Activated naive CD8-positive, alpha-beta T cell treated with anti-CD3 and anti-CD28 coated beads, Interleukin-2, amount 50 U/mL, for 24 hours (primary cell): ENCODE measurements at regions not wholly inside any gene's neighbourhood (a gene's known extent, or its start where the extent isn't known, plus 50 kb on each side); places are given as distances from the start of the nearest gene placed in this dataset.
"Not testable (repeated sequence)": the region's sequence is repeated elsewhere in the genome, so short reads cannot be mapped to it uniquely, and the experiment has no call there.

Experiments used
- ATAC-seq: fragments of 150-1000 bp; cut with Tn5 transposase; one replicate; pipeline ENCODE4 v1.10.0; 2021
- DNase-seq: peaks from one replicate; pipeline ENCODE4 v3.0.0; 2021
- H3K27ac Mint-ChIP-seq: one replicate; pipeline ENCODE4 v1.8.0; 2021; ENCODE audit warnings: mild to moderate bottlenecking, mixed read lengths
- H3K27me3 Mint-ChIP-seq: one replicate; pipeline ENCODE4 v1.8.0; 2021; ENCODE audit warnings: mixed read lengths
- H3K36me3 Mint-ChIP-seq: one replicate; pipeline ENCODE4 v1.8.0; 2021; ENCODE audit warnings: low read depth, mixed read lengths
- H3K4me1 Mint-ChIP-seq: one replicate; pipeline ENCODE4 v1.8.0; 2021; ENCODE audit warnings: mixed read lengths
- H3K4me3 Mint-ChIP-seq: one replicate; pipeline ENCODE4 v1.8.0; 2021; ENCODE audit warnings: mild to moderate bottlenecking, moderate library complexity, mixed read lengths
- H3K9me3 Mint-ChIP-seq: one replicate; pipeline ENCODE4 v1.8.0; 2021; ENCODE audit warnings: mixed read lengths

DNA sequence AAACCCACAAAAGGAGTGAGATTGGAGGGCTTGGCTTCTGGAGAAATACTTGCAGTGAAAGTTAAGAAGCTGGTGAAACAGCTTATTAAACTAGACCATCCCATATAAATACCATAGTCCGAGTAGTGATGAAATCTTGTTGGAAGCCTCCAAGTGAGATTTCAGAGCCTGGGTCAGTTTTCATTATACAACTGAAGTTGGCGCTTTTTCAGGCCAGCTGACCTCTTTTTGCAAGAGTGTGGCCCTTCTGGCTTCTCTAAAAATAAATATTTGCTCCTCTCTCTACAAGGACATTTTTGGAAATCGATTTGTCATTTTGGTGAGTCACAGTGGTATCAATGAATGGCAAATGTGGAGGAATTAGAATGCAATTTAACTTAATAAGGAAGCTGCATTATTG, 51.2 kb upstream of the THRB start:
- DNase-seq (no peak), ATAC-seq (no peak)
- peaks cover 3% of the 10 kb centered on the region for H3K9me3 Mint-ChIP-seq
- H3K27ac Mint-ChIP-seq, result no peak overlapping the region
- H3K36me3 Mint-ChIP-seq, result no peaks in the 10 kb centered on the region
- no peaks in the 10 kb centered on the region for H3K27me3 Mint-ChIP-seq
- H3K4me3 Mint-ChIP-seq, result no peak overlapping the region
- H3K4me1 Mint-ChIP-seq, result no peaks in the 10 kb centered on the region

DNA sequence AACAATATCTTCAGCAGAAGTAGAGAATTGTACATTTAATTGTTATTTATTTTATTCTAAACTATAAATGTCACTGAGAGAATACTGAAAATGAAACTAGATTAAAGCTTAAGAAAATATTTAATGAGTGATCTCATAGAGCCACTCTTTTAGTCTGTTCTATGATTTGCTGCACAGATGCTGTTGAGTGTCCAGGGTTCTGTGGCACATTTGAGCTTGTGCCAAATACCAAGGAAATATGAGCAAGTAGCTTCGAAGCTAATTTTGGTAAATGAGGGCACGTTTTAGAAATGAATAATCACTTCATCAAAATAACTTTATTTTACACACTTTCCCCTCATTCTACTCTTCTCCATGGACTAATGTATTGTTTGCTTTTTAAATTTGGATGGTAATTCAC, 53.6 kb upstream of the THRB start:
- no peaks in the 10 kb centered on the region for H3K4me1 Mint-ChIP-seq
- DNase-seq (no peak), ATAC-seq (no peak)
- H3K36me3 Mint-ChIP-seq, result no peaks in the 10 kb centered on the region
- H3K27ac Mint-ChIP-seq, result no peak overlapping the region
- H3K27me3 Mint-ChIP-seq, result no peaks in the 10 kb centered on the region
- peaks cover 3% of the 10 kb centered on the region for H3K9me3 Mint-ChIP-seq
- H3K4me3 Mint-ChIP-seq, result no peak overlapping the region

- H3K9me3 Mint-ChIP-seq, result peaks cover 3% of the 10 kb centered on the region
- no peaks in the 10 kb centered on the region for H3K4me1 Mint-ChIP-seq
- no peaks in the 10 kb centered on the region for H3K27me3 Mint-ChIP-seq
- ATAC-seq (no peak), DNase-seq (no peak)
- H3K4me3 Mint-ChIP-seq, result no peak overlapping the region
- H3K27ac Mint-ChIP-seq, result no peak overlapping the region
- no peaks in the 10 kb centered on the region for H3K36me3 Mint-ChIP-seq
These were observed 55.9 kb upstream of the THRB start for GRCh38 chr3:24550588-24550987.

- Mint-ChIP-seq H3K27ac (no peak overlapping the region), H3K27me3 (no peaks in the 10 kb centered on the region), H3K4me1 (no peaks in the 10 kb centered on the region), H3K4me3 (no peak overlapping the region), H3K36me3 (no peaks in the 10 kb centered on the region), H3K9me3 (no peaks in the 10 kb centered on the region)
- no peak for ATAC-seq
- no peak for DNase-seq
These were observed 57.0 kb upstream of the THRB start for GRCh38 chr3:24551626-24552025.

- H3K27me3 Mint-ChIP-seq, result no peaks in the 10 kb centered on the region
- ATAC-seq (no peak), DNase-seq (no peak)
- no peak overlapping the region for H3K4me3 Mint-ChIP-seq
- no peaks in the 10 kb centered on the region for H3K4me1 Mint-ChIP-seq
- H3K27ac Mint-ChIP-seq, result no peak overlapping the region
- H3K9me3 Mint-ChIP-seq, result peaks cover 12% of the 10 kb centered on the region
- H3K36me3 Mint-ChIP-seq, result no peaks in the 10 kb centered on the region
These were observed 68.2 kb upstream of the THRB start for GRCh38 chr3:24562895-24563294.

DNA sequence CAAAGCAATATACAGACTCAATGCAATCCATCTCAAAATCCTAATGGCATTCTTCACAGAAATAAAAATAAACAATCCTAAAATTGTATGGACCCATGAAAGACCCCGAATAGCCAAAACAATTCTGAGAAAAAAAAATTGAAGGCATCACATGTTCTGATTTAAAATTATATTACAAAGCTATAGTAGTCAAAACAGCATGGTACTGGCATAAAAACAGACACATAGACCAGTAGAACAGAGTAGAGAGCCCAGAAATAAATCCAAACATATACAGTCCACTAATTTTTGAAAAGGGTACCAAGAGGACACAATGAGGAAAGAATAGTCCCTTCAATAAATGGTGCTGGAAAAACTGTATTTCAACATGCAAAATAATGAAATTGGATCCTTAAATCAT, 70.4 kb upstream of the THRB start:
- H3K27ac Mint-ChIP-seq, result no peak overlapping the region
- H3K27me3 Mint-ChIP-seq, result no peaks in the 10 kb centered on the region
- DNase-seq, result no peak
- ATAC-seq, result no peak
- H3K9me3 Mint-ChIP-seq, result peaks cover 12% of the 10 kb centered on the region
- H3K4me1 Mint-ChIP-seq, result no peaks in the 10 kb centered on the region
- H3K36me3 Mint-ChIP-seq, result no peaks in the 10 kb centered on the region
- no peak overlapping the region for H3K4me3 Mint-ChIP-seq

GRCh38 chr3:24565656-24566055, 71.0 kb upstream of the THRB start:
- Mint-ChIP-seq H3K4me1 (no peaks in the 10 kb centered on the region), H3K4me3 (no peak overlapping the region), H3K27ac (no peak overlapping the region), H3K36me3 (no peaks in the 10 kb centered on the region), H3K27me3 (no peaks in the 10 kb centered on the region), H3K9me3 (peaks cover 12% of the 10 kb centered on the region)
- ATAC-seq (no peak), DNase-seq (no peak)

GRCh38 chr3:24566927-24567326, 72.3 kb upstream of the THRB start:
- Mint-ChIP-seq H3K9me3 (peaks cover 14% of the 10 kb centered on the region), H3K36me3 (no peaks in the 10 kb centered on the region), H3K4me3 (no peak overlapping the region), H3K27me3 (no peaks in the 10 kb centered on the region), H3K27ac (no peak overlapping the region), H3K4me1 (no peaks in the 10 kb centered on the region)
- ATAC-seq (no peak), DNase-seq (no peak)

GRCh38 chr3:24572409-24572808, 77.8 kb upstream of the THRB start:
- DNase-seq, ATAC-seq, H3K4me1 Mint-ChIP-seq, H3K36me3 Mint-ChIP-seq, H3K27me3 Mint-ChIP-seq, H3K27ac Mint-ChIP-seq, H3K4me3 Mint-ChIP-seq: not testable (repeated sequence)
- peaks cover 14% of the 10 kb centered on the region for H3K9me3 Mint-ChIP-seq

DNA sequence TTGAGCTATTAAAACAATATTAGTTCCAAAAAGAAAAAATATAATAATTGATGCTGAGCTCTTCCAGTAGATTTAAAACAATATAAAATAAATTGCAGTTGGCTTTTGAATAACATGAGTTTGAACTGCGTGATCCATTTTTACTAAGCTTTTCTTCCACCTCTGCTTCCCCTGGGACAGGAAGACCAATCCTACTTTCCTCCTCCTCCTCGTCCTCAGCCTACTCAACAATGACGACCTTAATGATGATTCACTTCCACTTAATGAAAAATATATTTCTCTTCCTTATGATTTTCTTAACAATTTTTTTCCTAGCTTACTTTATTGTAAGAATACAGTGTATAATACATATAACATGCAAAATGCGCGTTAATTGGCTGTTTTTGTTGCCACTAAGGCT, 78.9 kb upstream of the THRB start:
- Mint-ChIP-seq H3K4me3 (no peak overlapping the region), H3K9me3 (peaks cover 18% of the 10 kb centered on the region), H3K27ac (no peak overlapping the region), H3K4me1 (no peaks in the 10 kb centered on the region), H3K36me3 (no peaks in the 10 kb centered on the region), H3K27me3 (no peaks in the 10 kb centered on the region)
- no peak for ATAC-seq
- no peak for DNase-seq

- no peak overlapping the region for H3K27ac Mint-ChIP-seq
- peaks cover 10% of the 10 kb centered on the region for H3K9me3 Mint-ChIP-seq
- DNase-seq, result no peak
- no peak overlapping the region for H3K4me3 Mint-ChIP-seq
- H3K36me3 Mint-ChIP-seq, result no peaks in the 10 kb centered on the region
- H3K4me1 Mint-ChIP-seq, result no peaks in the 10 kb centered on the region
- H3K27me3 Mint-ChIP-seq, result no peaks in the 10 kb centered on the region
- ATAC-seq, result no peak
These were observed 83.7 kb upstream of the THRB start for GRCh38 chr3:24578324-24578723.

DNA sequence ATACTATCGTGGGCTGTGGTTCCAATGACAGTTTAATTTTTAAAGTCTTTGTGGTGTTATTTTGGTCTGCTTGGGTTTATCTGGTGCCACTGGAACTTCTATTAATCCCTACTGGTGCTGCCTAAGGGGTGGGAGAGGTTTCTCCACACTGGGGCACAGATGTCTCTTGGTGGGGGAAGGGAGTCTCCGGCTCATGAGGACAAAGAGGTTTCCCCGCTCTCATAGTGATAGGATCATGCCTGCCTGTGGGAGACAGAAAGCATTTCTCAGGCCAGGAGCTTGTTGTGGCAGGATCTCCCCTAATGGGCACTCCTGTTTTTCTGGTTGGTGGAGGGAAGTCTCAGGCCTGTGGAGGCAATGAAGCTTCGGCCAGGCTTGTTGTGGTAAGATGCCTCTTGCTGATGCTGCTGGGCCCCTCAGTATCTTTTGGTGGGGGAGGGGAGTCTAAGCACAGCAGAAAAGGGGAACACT, 84.3 kb upstream of the THRB start:
- Mint-ChIP-seq H3K4me1 (no peaks in the 10 kb centered on the region), H3K36me3 (no peaks in the 10 kb centered on the region), H3K4me3 (no peak overlapping the region), H3K27ac (no peak overlapping the region), H3K9me3 (peaks cover 7% of the 10 kb centered on the region), H3K27me3 (no peaks in the 10 kb centered on the region)
- DNase-seq (no peak), ATAC-seq (no peak)

DNA sequence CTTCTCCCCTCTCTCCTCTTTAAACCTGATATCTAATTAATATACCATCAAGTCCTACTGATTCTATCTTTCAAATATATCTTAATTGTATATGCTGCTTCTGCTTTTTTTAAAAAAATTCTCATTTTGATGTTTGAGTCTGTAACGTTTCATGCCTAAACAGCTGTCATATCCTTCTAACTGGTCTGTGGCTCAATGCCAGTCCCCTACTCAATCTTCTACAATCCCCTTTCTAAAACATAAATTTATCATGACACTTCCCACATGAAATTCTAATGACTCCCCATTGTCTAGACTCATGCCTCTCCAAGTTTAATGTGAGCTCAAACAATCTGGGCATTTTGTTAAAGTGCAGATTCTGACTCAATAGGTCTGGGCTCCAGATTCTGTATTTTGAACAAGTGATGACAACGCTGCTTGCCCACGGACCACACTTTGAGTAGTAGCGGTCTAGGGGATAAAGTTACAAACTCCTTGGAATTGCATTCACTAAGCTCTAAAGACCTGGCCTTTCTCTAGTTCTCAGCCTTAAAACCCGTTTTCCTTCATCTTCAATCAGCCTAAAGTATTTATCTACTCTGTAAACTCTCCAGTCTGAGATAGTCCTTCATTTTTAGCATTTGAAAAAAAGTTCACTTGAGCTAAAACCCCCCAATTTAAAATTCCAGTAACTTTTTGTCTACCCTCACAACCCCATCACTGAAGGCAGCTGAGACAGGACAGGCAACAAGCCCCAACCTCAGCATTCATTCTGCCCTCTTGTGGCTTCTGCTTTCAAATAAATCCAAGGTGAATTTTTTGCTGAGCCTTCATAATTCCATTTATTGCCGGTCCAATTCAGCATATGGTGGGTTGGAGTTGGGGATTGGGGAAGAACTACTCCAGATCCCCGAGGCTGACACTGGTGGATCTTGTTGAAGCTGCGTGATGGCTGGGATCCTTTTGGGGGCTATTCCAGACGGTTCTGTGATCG, 88.1 kb upstream of the THRB start:
- H3K27me3 Mint-ChIP-seq, result no peaks in the 10 kb centered on the region
- DNase-seq, result no peak
- H3K4me3 Mint-ChIP-seq, result no peak overlapping the region
- H3K4me1 Mint-ChIP-seq, result no peaks in the 10 kb centered on the region
- H3K9me3 Mint-ChIP-seq, result peaks cover under 1% of the 10 kb centered on the region
- H3K27ac Mint-ChIP-seq, result no peak overlapping the region
- no peak for ATAC-seq
- no peaks in the 10 kb centered on the region for H3K36me3 Mint-ChIP-seq

DNA sequence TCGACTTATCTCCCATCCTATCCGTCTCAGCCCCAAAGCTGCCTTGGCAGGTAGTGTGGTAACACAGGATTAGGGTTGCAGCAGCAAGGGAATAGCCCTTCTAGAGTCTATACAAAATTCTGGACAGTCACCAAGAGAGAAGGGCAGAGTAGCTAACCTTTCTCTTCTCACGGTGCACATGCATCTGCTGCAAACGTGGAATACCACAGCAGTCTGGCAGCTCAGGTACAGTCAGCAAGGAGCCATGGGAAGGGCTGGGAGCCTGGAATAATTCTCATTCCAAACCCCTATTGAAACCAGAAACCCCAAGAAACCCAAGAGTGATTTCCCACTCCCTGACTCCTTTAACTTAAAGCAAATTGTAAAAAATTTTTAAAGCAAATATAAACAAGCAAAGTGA, 92.3 kb upstream of the THRB start:
- DNase-seq (no peak), ATAC-seq (no peak)
- H3K4me1 Mint-ChIP-seq, result no peaks in the 10 kb centered on the region
- peaks cover 2% of the 10 kb centered on the region for H3K27me3 Mint-ChIP-seq
- H3K36me3 Mint-ChIP-seq, result no peaks in the 10 kb centered on the region
- H3K4me3 Mint-ChIP-seq, result no peak overlapping the region
- no peak overlapping the region for H3K27ac Mint-ChIP-seq
- H3K9me3 Mint-ChIP-seq, result peaks cover 3% of the 10 kb centered on the region

- peaks cover 2% of the 10 kb centered on the region for H3K27me3 Mint-ChIP-seq
- peaks cover 3% of the 10 kb centered on the region for H3K9me3 Mint-ChIP-seq
- H3K4me1 Mint-ChIP-seq, result no peaks in the 10 kb centered on the region
- ATAC-seq (no peak), DNase-seq (no peak)
- H3K27ac Mint-ChIP-seq, result no peak overlapping the region
- H3K4me3 Mint-ChIP-seq, result no peak overlapping the region
- H3K36me3 Mint-ChIP-seq, result no peaks in the 10 kb centered on the region
These were observed 94.2 kb upstream of the THRB start for GRCh38 chr3:24588629-24589512.
